ENCODE measurements at regions not wholly inside any gene's neighbourhood (a gene's known extent, or its start where the extent isn't known, plus 50 kb on each side); places are given as distances from the start of the nearest gene placed in this dataset.
"Not testable (repeated sequence)": the region's sequence is repeated elsewhere in the genome, so short reads cannot be mapped to it uniquely, and the experiment has no call there.

GRCh38 chr4:123017078-123017477, 94.7 kb upstream of the NUDT6 start:
- H3K4me3 Mint-ChIP-seq = no peak overlapping the region
- ATAC-seq = no peak
- no peak for DNase-seq (ENCODE audit: low spot score in 2 of 2)
- H3K36me3 Mint-ChIP-seq = no peaks in the 10 kb centered on the region
- no peaks in the 10 kb centered on the region for H3K4me1 Mint-ChIP-seq
- no peak overlapping the region for H3K27ac Mint-ChIP-seq
- H3K9me3 Mint-ChIP-seq = no peaks in the 10 kb centered on the region

DNA sequence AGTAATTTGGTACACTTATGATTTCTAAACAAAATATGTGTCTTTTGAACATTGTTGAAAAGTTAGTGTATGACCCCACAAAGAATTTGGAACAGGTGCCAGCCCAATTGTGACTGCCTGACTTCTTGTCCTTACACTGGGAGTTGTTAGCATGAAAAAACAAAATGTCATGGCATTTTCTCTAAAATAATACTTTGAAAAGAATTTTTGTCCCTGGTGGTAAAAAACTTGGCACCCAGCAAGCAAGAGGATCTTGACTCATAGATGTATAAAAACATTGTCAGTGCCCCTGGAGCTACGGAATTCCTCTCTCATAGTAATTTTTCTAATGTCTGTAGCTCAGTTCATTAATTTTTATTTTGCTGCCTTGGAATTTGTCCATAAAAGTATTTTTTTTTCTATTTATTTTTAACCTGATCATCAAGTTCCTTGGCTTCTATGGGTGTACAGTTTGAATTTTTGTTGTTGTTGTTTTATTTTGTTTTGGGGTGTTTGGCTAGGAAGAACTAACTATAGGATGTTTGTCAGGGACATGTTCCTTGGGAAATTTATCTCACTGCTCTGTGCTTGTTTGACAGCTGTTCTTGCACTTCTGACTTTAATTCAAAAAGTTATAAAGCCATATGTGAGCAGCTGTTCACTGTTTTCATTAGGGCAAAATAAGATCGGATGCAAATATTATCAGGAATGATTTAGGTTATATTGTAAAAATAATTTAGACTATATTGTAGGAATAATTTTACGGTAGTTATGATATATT, 95.4 kb upstream of the NUDT6 start:
- H3K4me3 Mint-ChIP-seq = no peak overlapping the region
- no peaks in the 10 kb centered on the region for H3K36me3 Mint-ChIP-seq
- no peak for ATAC-seq
- no peak for DNase-seq (ENCODE audit: low spot score in 2 of 2)
- H3K27ac Mint-ChIP-seq = no peak overlapping the region
- no peaks in the 10 kb centered on the region for H3K9me3 Mint-ChIP-seq
- H3K4me1 Mint-ChIP-seq = no peaks in the 10 kb centered on the region

DNA sequence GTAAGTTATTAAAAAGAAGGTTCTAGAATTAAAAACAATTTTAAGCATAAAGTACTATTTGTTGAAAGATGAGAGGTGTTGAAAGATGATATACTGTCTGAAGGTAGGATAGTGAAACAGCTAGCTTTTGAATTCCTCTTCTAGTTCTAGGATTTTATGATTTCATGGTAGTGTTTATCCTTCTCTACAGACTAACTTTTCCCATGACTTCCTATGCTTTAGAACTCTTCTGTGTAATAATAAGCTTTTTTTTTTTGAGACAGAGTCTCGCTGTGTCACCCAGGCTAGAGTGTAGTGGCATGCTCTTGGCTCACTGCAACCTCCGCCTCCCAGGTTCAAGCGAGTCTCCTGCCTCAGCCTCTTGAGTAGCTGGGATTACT, 96.0 kb upstream of the NUDT6 start:
- no peaks in the 10 kb centered on the region for H3K4me1 Mint-ChIP-seq
- no peak for DNase-seq (ENCODE audit: low spot score in 2 of 2)
- no peak for ATAC-seq
- H3K4me3 Mint-ChIP-seq = no peak overlapping the region
- no peak overlapping the region for H3K27ac Mint-ChIP-seq
- no peaks in the 10 kb centered on the region for H3K36me3 Mint-ChIP-seq
- no peaks in the 10 kb centered on the region for H3K9me3 Mint-ChIP-seq

DNA sequence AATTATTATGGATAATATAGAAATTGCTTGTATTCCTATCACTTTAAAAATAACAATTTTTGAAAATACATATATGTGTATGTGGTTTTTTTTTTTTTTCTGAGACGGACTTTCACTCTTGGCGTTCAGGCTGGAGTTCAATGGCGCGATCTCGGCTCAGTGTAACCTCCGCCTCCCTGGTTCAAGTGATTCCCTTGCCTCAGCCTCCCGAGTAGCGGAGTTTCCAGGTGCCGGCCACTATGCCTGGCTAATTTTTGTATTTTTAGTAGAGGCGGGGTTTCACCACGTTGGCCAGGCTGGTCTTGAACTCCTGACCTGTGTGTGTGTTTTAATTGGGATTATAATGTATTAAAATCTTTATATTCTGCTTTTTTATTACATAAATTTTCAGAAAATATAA, 97.9 kb upstream of the NUDT6 start:
- Mint-ChIP-seq H3K36me3 (no peaks in the 10 kb centered on the region), H3K27ac (no peak overlapping the region), H3K4me3 (no peak overlapping the region), H3K9me3 (no peaks in the 10 kb centered on the region), H3K4me1 (no peaks in the 10 kb centered on the region)
- no peak for DNase-seq (ENCODE audit: low spot score in 2 of 2)
- no peak for ATAC-seq

DNA sequence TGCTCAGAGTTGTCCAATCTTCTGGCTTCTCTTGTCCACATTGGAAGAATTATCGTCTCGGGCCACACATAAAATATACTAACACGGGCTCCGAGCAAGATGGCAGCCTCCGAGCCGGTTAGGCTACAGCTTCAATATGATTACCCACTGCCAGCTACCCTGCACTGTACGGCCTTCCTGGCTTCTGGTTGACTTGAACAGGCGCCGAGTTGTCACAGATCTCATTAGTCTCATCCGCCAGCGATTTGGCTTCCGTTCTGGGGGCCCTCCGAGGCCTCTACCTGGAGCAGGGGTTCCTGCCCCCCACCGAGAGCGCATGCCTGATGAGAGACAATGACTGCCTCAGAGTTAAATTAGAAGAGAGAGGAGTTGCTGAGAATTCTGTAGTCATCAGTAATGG, 101.2 kb upstream of the NUDT6 start:
- no peak overlapping the region for H3K4me3 Mint-ChIP-seq
- ATAC-seq (no peak), DNase-seq (ENCODE audit: low spot score in 2 of 2) (no peak)
- H3K27ac Mint-ChIP-seq = no peak overlapping the region
- peaks cover 7% of the 10 kb centered on the region for H3K4me1 Mint-ChIP-seq
- H3K36me3 Mint-ChIP-seq = peaks cover 10% of the 10 kb centered on the region
- no peaks in the 10 kb centered on the region for H3K9me3 Mint-ChIP-seq

DNA sequence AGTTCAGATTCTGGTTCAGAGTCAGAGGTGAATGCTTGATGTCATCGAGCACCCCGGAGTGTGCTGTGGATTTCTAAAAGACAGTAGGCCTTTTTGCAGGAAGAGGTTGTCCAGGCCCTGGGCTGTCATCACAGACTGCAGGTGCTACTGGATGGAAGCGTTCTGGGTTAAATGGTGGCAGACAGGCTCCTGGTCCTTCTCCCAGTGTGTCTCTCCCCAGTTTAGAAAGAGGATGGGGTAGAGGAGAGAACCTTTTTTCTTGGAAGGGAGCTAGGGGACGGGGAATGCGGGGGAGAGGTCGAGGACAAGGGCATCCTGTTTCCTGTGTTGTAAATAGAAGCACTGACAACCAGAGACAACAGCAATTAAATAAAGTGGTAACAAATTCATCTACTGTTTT, 102.3 kb upstream of the NUDT6 start:
- ATAC-seq = no peak
- Mint-ChIP-seq H3K27ac (no peak overlapping the region), H3K4me1 (peaks cover 7% of the 10 kb centered on the region), H3K36me3 (peaks cover 21% of the 10 kb centered on the region), H3K4me3 (no peak overlapping the region), H3K9me3 (no peaks in the 10 kb centered on the region)
- DNase-seq (ENCODE audit: low spot score in 2 of 2) = no peak

DNA sequence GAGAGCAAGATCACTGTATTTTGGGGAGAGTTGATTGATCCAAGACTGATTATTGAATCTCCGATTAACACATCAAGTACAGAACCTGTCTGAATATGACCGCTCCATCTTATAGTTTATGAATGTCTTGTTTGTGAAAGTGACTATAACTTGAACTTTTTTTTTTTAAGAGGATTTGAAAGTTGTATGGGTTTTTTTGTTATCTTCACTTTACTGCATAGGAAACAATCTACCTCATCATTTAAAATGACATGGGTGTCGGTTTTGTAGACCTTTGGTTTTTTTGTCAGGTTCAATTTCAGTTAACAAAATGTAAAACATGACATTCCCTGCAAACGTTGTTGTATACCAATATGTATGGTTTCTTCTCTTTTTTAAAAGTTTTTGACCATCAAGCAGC, 103.0 kb upstream of the NUDT6 start:
- H3K4me3 Mint-ChIP-seq = no peak overlapping the region
- peaks cover 21% of the 10 kb centered on the region for H3K36me3 Mint-ChIP-seq
- H3K9me3 Mint-ChIP-seq = no peaks in the 10 kb centered on the region
- ATAC-seq (no peak), DNase-seq (ENCODE audit: low spot score in 2 of 2) (no peak)
- no peak overlapping the region for H3K27ac Mint-ChIP-seq
- H3K4me1 Mint-ChIP-seq = peaks cover 7% of the 10 kb centered on the region

DNA sequence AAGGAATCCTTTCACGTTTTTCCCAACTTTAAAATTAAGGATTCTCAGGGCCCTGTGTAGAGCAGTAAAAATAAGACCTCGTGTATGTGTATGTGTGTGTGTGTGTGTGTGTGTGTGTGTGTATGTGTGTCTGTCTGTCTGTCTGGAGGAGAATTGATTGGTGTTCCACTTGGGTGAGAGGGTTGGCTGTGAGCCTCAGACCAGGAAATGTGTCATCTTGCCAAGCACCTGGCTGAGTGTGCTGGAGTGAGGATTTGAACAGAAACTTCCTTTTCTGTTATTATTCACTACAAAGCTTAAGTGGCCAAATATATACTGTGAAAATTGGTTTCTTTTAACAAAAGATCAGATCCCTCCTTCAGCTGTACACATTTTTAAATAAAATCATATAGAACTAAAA, 103.6 kb upstream of the NUDT6 start:
- not testable (repeated sequence) for H3K9me3 Mint-ChIP-seq; H3K27ac Mint-ChIP-seq; H3K4me1 Mint-ChIP-seq; DNase-seq (ENCODE audit: low spot score in 2 of 2); H3K4me3 Mint-ChIP-seq
- ATAC-seq = peak; percentile 16
- peaks cover 21% of the 10 kb centered on the region for H3K36me3 Mint-ChIP-seq

DNA sequence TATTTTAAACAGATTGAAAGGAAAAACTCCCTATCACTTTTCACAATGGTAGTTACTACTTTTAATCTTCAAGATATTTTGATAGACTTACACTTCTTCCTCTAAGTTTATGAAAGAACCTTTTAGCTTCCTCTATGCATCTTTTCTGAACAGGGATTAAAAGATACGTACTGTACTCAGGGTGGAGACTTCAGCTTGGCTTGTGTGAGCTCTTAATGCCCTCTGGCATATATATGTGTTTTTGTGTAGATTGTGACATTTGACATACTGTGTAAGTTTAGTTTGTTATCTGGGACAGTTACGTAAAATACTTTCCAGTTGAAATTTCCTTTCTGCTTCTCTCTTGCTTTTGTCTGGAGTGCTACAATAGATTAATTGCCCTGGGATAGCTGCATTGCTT, 109.3 kb upstream of the NUDT6 start:
- Mint-ChIP-seq H3K4me1 (no peaks in the 10 kb centered on the region), H3K36me3 (peaks cover 21% of the 10 kb centered on the region), H3K4me3 (no peak overlapping the region), H3K9me3 (no peaks in the 10 kb centered on the region), H3K27ac (no peak overlapping the region)
- ATAC-seq = no peak
- DNase-seq (ENCODE audit: low spot score in 2 of 2) = no peak

DNA sequence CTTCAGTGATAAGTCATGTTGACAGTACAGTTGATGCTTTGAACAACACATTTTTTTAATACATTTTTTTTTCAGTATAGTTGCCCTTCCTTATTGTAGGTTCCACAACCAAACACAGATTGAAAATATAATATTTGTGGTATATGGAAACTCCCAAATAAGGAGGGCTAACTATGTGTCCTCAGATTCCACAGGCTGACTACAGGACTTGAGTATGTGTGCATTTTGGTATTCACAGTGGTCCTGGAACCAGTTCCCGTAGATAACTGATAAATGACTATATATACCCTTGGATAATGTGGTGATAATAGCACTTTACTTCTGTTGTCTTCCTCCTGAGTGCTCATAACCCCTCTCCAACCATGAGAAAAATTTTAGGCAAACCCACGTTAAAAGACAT, 111.6 kb upstream of the NUDT6 start:
- DNase-seq (ENCODE audit: low spot score in 2 of 2) (no peak), ATAC-seq (no peak)
- no peaks in the 10 kb centered on the region for H3K4me1 Mint-ChIP-seq
- no peak overlapping the region for H3K27ac Mint-ChIP-seq
- no peaks in the 10 kb centered on the region for H3K9me3 Mint-ChIP-seq
- no peak overlapping the region for H3K4me3 Mint-ChIP-seq
- H3K36me3 Mint-ChIP-seq = peaks cover 7% of the 10 kb centered on the region

DNA sequence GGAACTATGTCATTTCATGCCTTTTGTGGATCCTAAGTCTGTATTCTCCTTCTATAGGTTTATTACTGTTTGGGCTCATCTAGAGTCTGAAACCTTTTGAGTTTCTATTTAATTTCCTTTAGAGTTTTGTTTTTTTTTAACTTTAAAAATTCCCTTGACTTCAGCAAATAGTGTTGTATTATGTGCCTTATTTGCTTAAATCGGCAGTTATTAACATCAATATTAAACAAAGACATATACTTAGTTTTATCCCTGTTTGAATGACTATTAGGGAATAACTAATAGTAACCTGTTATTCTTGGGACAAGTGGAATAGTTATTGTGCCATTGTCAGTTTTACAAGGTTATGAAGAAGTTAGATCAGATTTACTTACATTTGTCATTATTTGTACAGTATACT, 112.8 kb upstream of the NUDT6 start:
- no peak overlapping the region for H3K4me3 Mint-ChIP-seq
- no peaks in the 10 kb centered on the region for H3K4me1 Mint-ChIP-seq
- DNase-seq (ENCODE audit: low spot score in 2 of 2) = no peak
- no peaks in the 10 kb centered on the region for H3K36me3 Mint-ChIP-seq
- H3K27ac Mint-ChIP-seq = no peak overlapping the region
- no peak for ATAC-seq
- H3K9me3 Mint-ChIP-seq = no peaks in the 10 kb centered on the region

DNA sequence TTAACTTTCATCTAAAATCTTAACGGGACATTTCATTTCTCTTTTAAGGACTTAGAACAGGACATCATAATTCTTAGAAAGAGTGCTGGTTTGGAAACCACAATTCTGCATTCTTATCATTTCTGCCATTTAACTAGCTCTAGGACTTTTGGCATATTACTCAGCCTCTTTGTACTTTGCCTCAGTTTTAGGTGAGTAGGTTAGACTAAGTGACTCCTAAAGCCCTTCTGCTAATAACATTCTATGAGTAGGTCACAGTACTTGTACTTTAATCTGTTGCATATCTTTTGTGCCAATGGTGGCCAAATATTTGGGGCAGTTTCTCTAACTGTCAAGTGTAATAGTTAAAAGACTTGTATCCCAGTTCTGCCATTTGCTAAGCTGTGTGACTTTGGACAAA, 115.4 kb upstream of the NUDT6 start:
- Mint-ChIP-seq H3K9me3 (peaks cover 7% of the 10 kb centered on the region), H3K4me1 (no peaks in the 10 kb centered on the region), H3K36me3 (no peaks in the 10 kb centered on the region), H3K4me3 (no peak overlapping the region), H3K27ac (no peak overlapping the region)
- ATAC-seq = peak; percentile 84
- no peak for DNase-seq (ENCODE audit: low spot score in 2 of 2)

DNA sequence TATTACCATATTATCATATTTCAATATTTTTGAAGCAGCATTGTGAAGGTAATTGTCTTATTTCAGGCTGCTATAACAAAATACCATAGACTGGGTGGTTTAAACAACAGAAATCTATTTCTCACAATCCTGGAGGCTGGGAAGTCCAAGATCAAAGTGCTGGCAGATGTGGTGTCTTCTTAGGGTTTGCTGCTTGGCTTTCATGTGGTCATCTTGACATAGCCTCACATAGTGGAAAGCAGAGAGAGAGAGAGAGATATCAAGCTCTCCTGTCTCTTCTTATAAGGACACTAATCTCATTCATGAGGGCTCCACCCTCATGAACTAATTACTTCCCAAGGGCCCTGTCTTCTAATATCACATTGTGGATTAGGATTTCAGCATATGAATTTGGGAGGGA, 119.7 kb upstream of the NUDT6 start:
- no peak for ATAC-seq
- no peak overlapping the region for H3K27ac Mint-ChIP-seq
- no peaks in the 10 kb centered on the region for H3K4me1 Mint-ChIP-seq
- H3K9me3 Mint-ChIP-seq = peaks cover 21% of the 10 kb centered on the region
- DNase-seq (ENCODE audit: low spot score in 2 of 2) = no peak
- no peak overlapping the region for H3K4me3 Mint-ChIP-seq
- no peaks in the 10 kb centered on the region for H3K36me3 Mint-ChIP-seq

DNA sequence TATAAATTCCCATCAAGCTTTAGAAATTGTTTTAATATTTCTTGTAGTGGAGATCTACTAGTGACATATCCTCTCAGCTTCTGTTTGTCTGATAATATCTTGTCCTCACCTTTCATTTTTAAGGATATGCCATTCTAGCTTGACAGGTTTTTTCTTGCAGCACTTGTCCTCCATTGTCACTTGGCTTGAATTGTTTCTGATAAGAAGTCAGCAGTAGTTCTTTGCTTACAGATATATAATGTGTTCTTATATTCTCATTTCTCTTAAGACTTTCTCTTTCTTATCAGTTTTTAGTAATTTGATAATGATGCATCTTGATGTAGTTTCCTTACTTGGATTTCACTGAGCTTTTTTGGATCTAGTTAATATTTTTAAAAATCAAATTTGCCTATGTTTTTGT, 120.6 kb upstream of the NUDT6 start:
- no peak for ATAC-seq
- no peak overlapping the region for H3K4me3 Mint-ChIP-seq
- peaks cover 21% of the 10 kb centered on the region for H3K9me3 Mint-ChIP-seq
- H3K36me3 Mint-ChIP-seq = no peaks in the 10 kb centered on the region
- H3K27ac Mint-ChIP-seq = no peak overlapping the region
- DNase-seq (ENCODE audit: low spot score in 2 of 2) = no peak
- no peaks in the 10 kb centered on the region for H3K4me1 Mint-ChIP-seq

GRCh38 chr4:123043793-123044425, 121.5 kb upstream of the NUDT6 start:
- Mint-ChIP-seq H3K27ac (no peak overlapping the region), H3K9me3 (peaks cover 26% of the 10 kb centered on the region), H3K4me3 (no peak overlapping the region), H3K36me3 (no peaks in the 10 kb centered on the region), H3K4me1 (no peaks in the 10 kb centered on the region)
- DNase-seq (ENCODE audit: low spot score in 2 of 2) (no peak), ATAC-seq (no peak)

DNA sequence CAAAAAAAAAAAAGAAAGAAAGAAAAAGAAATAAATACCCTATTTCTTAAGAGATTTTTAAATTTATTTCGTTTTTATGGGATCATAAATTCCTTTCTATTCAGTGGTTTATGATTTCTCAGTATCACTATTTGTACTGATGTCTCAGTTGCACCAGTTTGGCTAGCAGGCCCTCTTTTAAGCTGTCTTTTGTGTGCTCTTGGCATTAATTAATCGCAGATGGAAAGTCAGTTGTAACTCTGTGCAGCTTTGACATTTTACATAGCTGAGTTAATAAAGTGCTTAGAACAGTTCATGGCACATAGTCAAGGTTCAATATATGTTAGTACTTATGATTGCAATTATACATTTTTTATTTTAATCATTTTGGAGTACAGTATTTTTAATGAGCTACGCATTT, 123.7 kb upstream of the NUDT6 start:
- Mint-ChIP-seq H3K36me3 (no peaks in the 10 kb centered on the region), H3K9me3 (peaks cover 34% of the 10 kb centered on the region), H3K4me1 (no peaks in the 10 kb centered on the region), H3K4me3 (no peak overlapping the region), H3K27ac (no peak overlapping the region)
- ATAC-seq = no peak
- no peak for DNase-seq (ENCODE audit: low spot score in 2 of 2)
